GM18502 (cell line): ENCODE measurements at regions not wholly inside any gene's neighbourhood (a gene's known extent, or its start where the extent isn't known, plus 50 kb on each side); places are given as distances from the start of the nearest gene placed in this dataset.
A peak's percentile ranks its signal among the peaks of the same experiment; 100 is the strongest.

Experiments
- ATAC-seq: cut with Tn5 transposase; IDR thresholded peaks from one replicate; pipeline ENCODE4 v1.9.1; 2021; ENCODE audit warnings: mild to moderate bottlenecking; ENCODE audit not compliant: unreplicated experiment, poor library complexity

DNA sequence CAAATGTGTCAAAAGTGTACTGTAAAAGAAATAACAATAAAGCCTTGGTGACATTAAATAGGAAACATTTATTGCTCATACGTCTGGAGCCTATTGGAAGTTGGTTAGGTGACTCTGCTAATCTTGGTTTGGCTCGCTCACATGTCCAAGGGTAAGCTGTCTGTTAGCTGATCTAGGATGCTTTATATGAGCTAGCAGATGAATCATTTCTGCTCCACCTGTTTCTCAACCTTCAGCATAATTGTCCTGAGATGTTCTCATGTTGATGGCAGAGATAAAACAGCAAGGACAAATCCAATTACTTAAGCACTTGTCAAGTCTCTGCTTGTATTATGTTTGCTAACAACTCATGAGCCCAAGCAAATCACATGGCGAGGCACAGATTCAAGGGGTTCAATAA, 56.0 kb upstream of the CD53 start:
- ATAC-seq: no peak

DNA sequence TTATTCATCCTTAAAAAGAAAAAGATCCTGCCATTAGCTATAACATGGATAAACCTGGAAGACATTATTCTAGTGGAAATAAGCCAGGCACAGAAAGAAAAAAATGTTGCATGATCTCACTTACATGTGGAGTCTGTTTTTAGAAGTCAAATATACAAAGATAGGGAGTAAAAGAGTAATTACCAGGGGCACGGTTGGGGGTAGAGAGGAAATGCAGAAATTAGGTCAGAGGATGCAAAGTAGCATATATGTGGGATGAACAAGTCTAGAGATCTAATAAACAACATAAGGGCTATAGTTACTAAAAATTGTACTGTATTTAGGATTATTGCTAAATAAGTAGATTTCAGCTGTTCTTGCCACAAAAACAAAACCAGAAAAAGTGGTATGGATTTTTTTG, 61.4 kb upstream of the CD53 start:
- ATAC-seq: no peak

DNA sequence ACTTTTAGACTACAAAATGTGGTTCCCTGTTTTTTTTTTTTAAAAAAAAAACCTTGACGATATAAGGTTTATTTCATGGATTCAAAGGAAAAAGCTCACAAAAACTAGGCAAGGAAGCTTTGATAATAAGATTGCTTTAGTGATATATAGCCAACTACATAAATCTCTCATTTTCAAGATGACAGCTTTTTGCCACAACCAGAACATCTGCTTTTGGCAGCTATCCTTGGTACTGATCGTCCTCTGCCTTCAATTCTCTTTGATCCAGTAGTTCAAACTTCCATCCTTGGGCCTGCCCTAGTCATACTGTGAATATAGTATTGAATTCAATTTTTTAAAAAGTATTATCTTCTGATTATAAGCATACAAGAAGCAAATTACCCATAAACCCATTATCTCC, 72.9 kb upstream of the CD53 start:
- no peak for ATAC-seq

DNA sequence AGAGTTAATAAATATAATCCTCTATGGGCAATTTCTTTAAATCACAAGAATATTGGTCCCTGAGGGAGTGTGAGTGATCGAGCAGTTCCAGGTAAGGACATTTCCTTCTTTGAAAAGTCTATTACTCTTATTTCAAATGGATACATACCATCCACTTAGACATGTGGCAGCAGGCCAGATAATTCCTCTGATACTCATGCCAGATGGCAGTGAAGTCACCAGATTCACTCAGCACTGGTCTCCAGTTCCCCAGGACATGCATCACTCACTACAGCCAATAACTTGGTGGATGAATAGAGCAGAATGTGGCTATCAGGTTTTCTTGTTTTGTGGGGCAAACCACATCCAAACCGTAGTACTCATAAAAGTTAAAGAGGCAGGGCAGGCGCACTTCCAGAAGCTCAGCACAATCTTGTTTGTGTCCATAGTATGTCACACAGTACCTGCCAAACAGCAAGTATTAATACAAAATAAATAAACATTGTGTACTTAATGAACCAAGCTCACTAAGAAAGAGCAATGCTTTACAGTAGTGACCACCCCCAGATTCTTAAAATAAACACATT, 74.2 kb upstream of the CD53 start:
- no peak for ATAC-seq

DNA sequence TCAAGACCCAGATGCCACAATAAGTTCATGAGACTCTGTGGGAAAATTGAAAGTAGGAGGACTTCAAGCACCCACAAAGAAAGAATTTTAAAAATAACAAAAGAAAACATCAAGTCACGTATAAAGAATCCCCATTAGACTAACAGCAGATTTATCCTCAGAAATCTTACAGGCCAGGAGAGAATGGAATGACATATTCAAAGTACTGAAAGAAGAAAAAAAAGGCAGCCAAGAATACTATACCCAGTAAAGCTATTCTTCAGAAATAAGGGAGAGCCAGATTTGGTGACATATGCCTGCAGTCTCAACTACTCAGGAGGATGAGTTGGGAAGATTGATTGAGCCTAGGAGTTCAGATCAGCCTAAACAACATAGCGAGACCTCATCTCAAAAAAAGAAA, 84.3 kb upstream of the CD53 start:
- ATAC-seq: no peak

DNA sequence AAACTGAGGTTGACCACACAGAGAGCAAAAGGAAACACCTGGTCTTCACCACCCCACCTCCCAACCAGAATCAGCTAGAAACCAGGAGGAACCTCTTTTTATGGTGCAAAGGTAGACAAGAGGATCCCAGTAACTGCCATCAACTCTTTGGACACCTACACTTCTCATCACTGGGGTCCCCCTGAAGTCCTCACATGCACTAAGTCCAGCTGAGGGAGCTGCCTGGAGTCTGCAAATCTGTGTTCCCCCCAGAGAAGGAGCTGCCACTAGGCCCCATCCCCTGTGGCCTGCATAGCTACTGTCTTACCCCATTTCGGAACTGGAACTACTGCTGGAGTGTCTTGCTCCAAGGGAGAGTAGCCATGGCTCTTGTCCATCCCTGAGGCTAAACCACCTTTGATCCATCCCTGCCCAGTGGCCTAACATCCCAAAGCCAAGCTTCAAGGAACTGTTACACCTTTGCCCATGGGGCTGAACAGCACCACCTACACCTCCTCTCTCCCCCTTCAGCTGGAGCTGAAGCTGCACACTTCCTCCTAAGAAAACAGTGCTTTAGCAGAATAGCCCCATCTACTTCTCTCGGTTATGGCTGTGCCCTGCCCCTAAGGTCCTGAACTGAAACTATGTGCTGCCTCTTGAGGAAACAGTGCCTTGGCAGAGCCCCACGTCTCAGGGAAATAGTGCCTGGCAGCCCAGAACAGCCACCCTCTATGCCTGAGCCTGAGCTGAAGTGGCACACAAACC, 85.4 kb upstream of the CD53 start:
- ATAC-seq: peak; percentile 79

DNA sequence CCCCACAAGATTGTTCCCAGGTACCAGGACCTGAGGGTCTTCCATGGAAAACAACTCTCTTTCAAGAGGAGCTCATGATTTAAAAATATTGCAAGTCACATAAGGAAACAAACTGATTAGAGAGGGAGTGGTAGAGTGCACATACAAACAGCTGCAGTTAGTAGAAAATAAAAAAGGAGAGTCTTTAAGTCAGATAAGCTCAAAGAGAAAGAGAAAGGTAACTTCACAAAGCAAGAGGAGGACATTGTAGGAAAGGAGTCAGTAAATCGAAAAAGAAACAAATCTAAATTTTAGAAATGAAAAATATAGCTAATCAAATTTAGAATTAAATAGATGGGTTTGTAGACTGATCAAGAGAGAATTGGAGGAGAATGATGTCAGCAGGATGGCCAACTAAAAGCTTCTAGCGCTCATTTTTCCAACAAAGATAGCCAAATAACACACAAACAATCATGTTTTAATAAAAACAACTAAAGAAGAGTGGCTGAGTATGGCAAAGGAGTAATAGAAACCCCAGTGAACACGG, 86.1 kb upstream of the CD53 start:
- ATAC-seq: peak; percentile 34

DNA sequence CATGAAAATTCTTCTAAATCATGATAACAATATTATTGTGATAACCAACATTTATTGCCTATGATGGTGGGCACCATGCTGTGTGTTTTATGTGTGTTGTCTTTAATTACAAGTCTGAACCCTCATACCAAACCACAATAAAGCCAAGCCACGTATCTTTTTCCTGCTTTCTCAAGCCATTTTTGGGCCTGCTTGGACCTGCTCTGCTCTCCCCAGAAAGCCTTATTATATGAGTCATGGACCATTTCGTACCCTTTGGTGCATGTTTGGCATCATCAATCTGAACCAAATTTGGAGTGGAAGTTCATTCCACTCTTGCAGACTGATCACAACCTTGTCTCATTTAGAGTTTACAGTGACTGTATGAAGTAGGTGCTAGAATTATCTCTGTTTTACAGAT, 87.3 kb upstream of the CD53 start:
- ATAC-seq: no peak

DNA sequence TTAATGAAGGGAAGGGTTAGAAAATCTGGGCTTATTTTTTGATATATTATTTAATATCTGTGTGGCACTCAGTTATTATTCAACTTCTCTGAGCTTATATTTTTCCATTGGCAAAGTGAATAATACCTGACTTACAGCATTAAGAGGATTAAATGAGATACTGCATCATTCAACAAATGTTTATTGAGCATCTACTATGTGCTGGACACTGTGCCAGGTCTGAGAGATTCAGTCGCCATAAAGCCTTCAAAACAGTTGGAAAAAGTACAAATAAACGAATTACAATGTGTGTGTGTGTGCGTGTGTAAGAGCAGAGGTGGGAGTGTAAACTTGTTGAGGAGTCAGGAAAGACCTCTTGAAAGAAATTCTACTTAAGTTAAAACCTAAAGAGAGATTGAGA, 87.9 kb upstream of the CD53 start:
- ATAC-seq: no peak

DNA sequence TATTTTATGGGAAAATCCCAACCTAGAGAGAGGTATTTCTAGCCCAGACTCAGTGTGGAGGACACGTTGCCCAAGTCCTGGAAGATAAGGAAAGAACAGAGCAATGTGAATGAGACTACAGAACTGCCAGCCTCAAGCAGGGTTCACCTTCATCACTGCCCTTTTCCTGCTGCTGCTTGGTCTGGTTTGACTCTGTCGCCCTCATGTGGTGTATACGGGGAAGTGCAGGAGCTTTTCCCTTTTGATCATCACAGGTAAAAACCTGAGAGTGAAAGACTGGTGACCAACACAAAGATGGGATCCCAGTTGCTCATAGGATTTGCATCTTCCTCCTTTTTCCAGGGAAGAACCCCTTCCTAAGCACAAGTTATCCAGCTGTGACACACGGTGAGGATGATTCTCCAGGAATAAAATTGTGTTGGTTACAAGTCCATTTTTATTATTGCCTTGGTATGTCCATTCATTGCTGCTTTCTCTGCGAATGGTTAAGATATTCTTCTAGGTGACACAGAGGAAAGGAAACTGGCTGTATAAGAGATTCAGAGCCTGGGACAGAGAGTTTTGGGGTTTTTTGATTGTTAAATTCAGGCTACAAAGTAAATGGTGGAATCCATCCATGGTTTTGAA, 89.5 kb upstream of the CD53 start:
- no peak for ATAC-seq

DNA sequence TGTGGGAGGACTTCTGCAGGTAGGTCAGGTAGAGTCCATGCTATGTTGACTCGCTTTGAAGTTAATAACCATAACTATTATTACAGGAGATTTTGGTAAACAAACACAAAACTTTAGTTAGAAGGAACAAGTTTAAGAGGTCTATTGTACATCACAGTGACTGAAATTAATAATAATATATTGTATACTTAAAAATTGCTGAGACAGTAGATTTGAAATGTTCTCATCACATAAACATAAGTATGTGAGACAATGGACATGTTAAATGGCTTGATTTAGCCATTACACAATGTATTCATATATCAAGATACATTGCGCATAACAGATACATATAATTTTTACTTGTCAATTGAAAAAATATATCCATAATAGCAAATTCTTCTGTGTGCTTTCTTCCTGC, 91.4 kb upstream of the CD53 start:
- ATAC-seq: no peak

DNA sequence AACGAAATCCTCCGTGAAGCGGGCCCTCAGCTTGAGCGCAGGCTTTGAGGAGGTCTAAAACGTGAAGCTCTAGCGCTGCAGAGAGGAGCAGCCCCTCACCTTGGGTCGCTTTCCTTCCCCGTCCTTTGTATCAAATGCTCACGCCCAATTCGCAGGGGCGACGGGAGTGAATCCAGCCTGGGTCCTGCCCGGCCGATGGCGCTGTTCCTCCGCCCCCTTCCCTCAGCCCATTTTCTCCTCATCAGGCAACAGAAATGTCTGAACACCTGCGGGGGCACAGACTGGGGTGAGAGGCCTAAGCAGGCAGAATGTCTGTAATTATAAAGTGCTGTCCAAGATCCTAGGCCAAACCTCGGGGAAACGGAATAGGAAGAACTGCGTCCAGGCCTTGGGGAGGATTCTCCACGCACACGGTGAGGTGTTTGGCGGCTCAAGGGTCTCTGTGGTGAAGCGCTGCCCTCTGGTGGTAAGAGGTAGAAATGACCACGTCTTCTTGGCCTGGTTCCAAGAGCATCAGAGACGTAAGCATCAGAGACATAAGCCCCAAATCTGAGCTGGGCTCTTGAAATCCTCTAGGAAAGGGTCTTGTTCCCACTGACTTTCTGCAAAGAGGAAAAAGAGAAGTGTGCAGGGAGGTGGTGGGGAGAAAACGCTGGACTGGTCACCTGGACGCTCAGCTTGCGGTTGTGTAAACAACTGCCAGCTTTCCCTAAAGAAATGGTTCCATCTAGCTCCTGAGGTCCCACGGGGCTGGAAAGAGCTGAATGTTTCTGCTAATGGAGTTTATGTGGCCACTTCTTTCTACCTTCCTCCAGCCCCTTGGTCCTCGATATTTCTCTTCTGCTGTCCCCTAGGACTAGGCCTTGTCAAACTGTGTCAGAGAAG, 92.1 kb upstream of the CD53 start:
- peak; percentile 63 for ATAC-seq

DNA sequence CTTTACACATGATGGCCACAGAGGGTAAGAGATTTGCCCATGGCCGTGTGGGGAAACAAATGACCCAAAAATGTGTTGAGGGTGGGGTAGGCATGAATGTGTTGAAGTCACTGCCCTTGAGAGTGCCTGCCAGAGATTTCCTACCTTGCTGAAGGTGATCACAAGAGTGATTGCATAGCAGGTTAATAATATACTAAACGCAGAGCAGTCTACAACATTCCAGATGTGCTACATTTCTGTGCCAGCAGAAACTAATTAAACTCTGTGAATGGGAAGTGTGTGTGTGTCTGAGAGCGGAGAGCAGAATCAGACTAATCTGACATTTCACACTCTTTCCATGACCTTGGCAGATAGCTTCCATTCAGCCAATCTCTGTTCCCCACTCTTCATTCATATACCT, 93.3 kb upstream of the CD53 start:
- ATAC-seq: no peak

DNA sequence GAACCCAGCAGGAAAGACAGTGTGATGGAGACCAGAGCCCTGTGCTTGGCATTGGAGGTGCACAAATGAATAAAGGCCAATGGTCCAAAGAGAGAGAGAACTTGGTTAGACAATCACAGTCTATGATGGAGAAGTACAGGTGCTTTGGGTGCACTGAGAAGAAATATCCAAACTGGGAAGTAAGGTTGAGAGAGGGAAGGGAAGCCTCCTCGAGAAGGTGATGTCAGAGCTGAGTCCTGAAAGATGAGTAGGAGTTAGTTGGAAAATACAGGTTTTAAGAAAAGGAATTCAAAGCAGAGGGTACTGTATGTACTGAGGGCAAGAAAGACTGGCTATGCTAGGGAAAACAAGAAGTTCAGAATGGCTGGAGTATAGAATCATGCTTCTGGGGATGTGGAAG, 94.1 kb upstream of the CD53 start:
- no peak for ATAC-seq

DNA sequence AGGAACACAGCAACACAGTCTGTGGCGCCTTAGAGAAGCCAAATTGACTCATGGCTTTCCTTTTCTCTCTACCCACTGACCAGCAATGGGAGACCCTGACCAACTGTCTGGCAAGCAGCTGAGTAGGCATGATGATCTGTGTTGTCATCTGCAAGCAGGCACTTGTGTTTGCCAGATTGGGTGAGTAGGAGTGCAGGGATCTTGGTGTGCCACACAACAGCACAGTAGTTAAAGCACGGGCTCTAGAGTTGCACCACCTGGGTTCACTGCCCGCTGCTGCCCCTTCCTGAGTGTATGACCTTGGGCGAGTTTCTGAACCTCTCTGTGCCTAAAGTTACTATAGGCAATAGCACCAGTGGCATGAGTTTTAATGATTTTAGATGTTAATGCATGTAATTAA, 95.7 kb upstream of the CD53 start:
- no peak for ATAC-seq

DNA sequence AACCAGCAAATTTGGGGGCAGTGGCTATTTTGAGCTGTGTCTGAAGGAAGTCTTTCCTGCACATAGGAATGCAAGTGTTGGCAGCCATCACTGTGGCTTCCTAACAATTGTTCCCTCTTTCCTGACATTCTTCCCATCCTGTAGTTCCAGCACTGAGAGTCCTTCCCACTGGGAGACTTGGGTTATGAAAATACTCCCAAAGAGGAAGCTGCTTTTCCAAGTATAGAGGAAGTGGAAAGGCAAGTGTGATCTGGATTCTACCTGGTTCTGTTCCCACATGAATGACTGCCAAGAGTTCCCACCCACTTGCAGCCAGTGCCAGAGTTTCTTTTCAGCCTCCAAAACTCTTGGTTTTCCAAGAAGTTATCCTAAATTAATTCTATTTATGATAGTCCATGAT, 98.5 kb upstream of the CD53 start:
- ATAC-seq: no peak

DNA sequence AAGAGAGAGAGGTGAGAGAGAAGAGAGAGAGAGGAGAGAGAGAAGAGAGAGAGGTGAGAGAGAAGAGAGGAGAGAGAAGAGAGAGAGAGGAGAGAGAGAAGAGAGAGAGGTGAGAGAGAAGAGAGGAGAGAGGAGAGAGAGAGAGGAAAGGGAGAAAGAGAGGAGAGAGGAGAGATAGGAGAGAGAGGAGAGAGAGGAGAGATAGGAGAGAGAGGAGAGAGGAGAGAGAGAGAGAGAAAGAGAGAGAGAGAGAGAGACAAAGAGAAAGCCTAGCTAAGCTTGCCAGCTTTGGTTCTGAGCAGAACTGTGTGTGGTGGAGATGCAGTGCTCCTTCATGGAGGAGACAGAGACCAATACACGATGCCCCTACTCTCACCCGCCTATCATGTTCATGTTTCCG, 99.1 kb upstream of the KCNA3 start:
- ATAC-seq: no peak

DNA sequence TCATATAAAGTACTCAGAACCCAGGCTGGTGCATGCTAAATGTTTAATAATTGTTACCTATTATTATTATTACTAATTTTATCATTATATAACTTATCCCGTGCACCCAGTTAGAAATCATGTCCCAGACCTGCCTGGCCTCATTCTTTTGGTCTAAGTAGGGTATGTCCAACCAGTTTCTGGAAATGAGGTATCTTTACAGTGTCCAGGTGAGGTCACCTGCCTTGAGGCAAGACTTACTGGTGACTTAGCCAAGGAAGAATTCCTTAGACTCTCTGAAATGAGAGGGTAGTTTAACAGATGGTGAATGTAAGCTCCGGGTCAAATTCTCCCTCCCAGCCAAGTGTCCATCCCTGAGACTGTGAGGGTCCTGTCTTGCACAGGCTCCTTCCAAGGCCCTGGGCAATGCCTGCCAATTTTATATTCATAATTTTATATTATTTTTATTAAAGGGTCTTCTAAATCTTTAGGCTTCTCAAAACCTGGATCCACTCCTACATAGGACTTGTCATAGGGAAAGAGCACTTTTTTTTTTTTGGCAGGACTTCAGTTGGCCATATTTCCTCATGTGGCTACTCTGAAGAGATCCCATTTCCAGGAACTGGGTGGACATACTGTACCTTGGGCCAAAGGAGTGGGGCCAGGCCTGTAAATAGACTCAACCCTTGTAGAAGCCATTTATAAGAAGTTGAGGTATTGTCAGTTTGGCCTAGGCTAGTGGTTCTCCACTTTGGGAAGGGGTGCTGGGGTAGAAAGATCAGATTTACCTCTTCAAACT, 96.7 kb upstream of the KCNA3 start:
- no peak for ATAC-seq

DNA sequence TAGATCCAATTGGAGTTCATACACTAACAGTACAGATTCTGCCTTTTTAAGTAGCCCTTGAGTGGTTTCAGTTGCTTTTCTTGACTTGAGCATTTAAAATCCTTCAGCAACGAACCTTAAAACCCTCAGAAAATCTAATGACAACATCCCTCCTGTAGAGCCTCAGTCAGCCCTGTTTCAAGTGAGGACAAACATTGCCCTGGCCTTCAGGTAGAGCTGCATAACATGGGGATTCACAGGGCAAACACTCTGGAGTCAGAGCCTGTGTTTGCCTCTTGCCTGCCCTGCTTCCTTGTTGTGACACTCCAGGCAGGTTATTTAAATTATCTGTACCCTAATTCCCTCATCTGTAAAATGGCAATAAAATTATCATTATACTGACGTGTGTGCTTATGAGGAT, 96.1 kb upstream of the KCNA3 start:
- no peak for ATAC-seq

DNA sequence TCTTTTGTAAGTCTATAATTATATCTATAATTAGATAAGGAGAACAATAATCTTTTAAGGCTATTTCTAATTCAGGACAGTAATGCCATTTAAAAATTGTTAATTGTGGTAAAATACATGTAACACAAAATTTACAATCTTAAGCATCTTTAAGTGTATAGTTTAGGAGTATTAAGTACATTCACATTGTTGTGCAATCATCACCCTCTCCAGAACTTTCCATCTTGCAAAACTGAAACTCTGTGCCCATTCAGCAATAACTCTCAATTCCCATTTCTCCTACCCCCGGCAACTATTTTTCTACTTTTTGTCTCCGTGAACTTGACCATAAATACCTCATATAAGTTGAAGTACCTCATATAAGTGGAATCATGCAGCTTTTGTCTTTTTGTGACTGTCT, 93.9 kb upstream of the KCNA3 start:
- ATAC-seq: no peak
